Mucosa of rectum (tissue), 2 donors: ENCODE measurements at regions not wholly inside any gene's neighbourhood (a gene's known extent, or its start where the extent isn't known, plus 50 kb on each side); places are given as distances from the start of the nearest gene placed in this dataset.

ENCODE experiments used
- H3K27ac ChIP-seq, 2 donors: one replicate each; pipeline ENCODE4 v1.7.0; 2013; ENCODE audit warnings: inconsistent platforms in 2 of 2, low read depth in 2 of 2, low read length in 2 of 2
- H3K27me3 ChIP-seq, 2 donors: one replicate each; pipeline ENCODE4 v1.7.0; 2013; ENCODE audit warnings: low read length in 2 of 2; ENCODE audit not compliant: control insufficient read depth in 2 of 2, insufficient read depth in 2 of 2
- H3K36me3 ChIP-seq, 2 donors: one replicate each; pipeline ENCODE4 v1.7.0; 2013; ENCODE audit warnings: low read length in 2 of 2; ENCODE audit not compliant: control insufficient read depth in 2 of 2, insufficient read depth in 2 of 2
- H3K4me1 ChIP-seq, 2 donors: one replicate each; pipeline ENCODE4 v1.7.0; 2013; ENCODE audit warnings: low read length in 2 of 2, mild to moderate bottlenecking in 1 of 2; ENCODE audit not compliant: control insufficient read depth in 2 of 2, insufficient read depth in 2 of 2
- H3K4me3 ChIP-seq, 2 donors: one replicate each; pipeline ENCODE4 v1.7.0; 2013; ENCODE audit warnings: low read length in 2 of 2
- H3K9ac ChIP-seq, 2 donors: one replicate each; pipeline ENCODE4 v1.7.0; 2013; ENCODE audit warnings: low read length in 2 of 2, low read depth in 1 of 2, mild to moderate bottlenecking in 1 of 2
- H3K9me3 ChIP-seq, 2 donors: one replicate each; pipeline ENCODE4 v1.7.0; 2013; ENCODE audit warnings: low read length in 2 of 2; ENCODE audit not compliant: control insufficient read depth in 2 of 2
- donor health status: healthy.
- donor health status: Normal muscosa, but diverticular disease.

DNA sequence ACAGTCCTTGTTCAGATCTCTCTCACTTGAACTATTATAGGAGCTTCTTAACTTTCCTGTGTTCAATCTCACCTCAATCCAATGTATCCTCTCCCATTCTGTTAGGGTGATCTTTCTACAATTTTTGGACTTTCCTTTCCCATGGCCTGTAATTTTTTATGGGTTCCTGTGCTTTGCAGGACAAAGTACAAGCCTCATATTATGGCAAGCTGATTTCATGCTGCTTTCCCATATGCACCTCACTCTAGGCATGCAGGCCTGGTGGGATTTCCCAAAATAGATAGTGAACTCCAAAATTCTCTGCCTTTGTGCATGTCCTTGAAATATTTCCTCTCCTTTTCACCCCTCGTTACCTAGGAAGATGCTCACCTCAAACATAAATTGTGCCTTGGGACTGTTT is 499.4 kb downstream of the NAV3 start:
- Histone ChIP-seq H3K36me3 (no peaks in the 10 kb centered on the region), H3K27me3 (no peaks in the 10 kb centered on the region), H3K9me3 (no peaks in the 10 kb centered on the region), H3K4me1 (no peaks in the 10 kb centered on the region), H3K9ac (no peak overlapping the region), H3K27ac (no peak overlapping the region), H3K4me3 (no peak overlapping the region)

DNA sequence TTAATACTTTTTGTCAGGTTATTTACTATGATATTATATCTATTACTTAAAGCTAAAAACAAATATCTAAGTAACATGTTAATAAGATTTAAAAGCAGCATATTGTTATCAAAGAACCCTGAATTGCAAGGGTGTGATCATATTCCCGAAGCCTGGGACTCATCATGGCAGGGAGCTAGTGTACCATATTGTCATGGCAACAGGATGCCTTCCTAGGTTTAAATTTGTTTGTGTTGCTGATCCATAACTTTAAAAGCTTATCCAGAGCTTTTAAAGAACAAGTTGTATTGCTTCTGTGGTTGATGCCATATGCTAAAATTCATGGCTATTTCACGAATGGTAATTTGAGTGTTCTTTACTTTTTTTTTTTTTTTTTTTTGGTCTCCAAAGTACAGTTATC is 500.5 kb downstream of the NAV3 start:
- no peak overlapping the region for H3K4me3 ChIP-seq
- H3K36me3 ChIP-seq: no peaks in the 10 kb centered on the region
- H3K27ac ChIP-seq: no peak overlapping the region
- no peaks in the 10 kb centered on the region for H3K27me3 ChIP-seq
- H3K4me1 ChIP-seq: no peaks in the 10 kb centered on the region
- no peak overlapping the region for H3K9ac ChIP-seq
- H3K9me3 ChIP-seq: no peaks in the 10 kb centered on the region

DNA sequence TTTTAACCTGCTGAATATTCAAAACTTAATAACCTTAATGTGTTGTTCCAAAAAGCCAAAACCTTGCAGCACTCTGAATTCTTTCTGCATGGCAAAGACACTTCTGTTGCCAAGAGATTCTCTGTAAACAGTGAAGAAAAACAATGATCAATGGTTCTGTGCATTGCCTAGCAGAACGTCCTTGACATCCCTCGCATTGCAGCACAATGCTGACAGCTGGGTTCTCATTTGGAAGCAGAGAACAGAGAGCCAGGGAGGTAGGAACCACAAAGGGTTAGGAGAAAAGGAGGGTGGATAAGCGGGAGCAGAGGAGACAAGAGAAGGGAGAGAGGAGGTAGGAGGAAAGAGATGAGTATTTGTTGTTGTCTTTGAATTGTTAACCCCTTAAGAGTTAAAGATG is 501.1 kb downstream of the NAV3 start:
- no peaks in the 10 kb centered on the region for H3K9me3 ChIP-seq

DNA sequence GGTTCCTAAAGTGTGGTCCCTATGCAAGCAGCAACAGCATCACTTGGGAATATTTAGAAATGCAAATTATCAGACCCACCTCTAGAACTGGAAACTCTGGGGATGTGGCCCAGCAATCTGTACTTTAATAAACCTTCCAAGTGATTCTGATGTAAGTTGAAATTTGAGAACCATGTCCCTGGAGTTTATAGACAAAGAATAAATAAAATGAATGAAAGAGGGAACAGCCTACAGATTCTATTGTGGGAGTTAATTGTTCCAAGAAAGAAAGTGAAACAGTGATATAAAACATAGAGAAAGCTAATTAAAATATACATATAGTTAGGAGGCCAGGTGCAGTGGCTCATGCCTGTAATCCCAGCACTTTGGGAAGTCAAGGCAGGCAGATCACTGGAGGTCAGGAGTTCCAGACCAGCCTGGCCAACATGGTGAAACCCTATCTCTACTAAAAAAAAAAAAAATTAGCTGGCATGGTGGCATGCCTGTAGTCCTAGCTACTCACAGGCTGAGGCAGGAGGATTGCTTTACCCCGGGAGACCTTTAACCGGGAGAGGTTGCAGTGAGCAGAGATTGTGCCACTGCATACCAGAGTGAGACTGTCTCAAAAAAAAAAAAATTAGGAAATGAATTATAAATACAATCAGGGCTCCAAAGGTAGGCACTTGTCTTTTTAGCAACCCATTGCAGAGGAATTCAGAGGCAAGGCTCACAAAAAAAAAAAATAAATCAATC is 507.5 kb downstream of the NAV3 start:
- Histone ChIP-seq H3K36me3 (no peaks in the 10 kb centered on the region), H3K4me1 (no peaks in the 10 kb centered on the region), H3K9ac (no peak overlapping the region), H3K27ac (no peak overlapping the region), H3K9me3 (no peaks in the 10 kb centered on the region), H3K4me3 (no peak overlapping the region), H3K27me3 (no peaks in the 10 kb centered on the region)

More for the DNA sequence above, 501.1 kb downstream of the NAV3 start:
- Histone ChIP-seq H3K27me3 (no peaks in the 10 kb centered on the region), H3K36me3 (no peaks in the 10 kb centered on the region), H3K4me1 (no peaks in the 10 kb centered on the region), H3K27ac (no peak overlapping the region), H3K4me3 (no peak overlapping the region), H3K9ac (no peak overlapping the region)

- Histone ChIP-seq H3K27ac (no peak overlapping the region), H3K36me3 (no peaks in the 10 kb centered on the region)
Observed at GRCh38 chr12:78340406-78340805, 509.7 kb downstream of the NAV3 start.

DNA sequence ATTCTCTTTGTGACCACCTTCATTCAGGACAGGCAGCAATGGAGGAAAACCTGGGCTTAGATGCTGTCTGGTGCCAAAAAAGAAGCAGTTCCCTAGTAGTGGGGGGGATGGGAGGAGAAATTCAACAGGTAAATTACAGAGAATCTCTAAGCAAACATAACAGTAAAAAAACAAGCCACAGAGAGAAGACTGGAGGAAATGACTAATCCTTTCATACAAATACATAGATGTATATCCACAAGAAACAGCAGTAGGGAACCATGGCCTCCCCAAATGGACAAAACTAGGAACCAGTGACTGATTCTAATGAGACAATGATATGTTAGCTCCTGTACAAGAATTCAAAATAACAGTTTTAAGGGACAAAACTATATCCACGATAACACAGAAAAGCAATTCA is 513.0 kb downstream of the NAV3 start:
- H3K27me3 ChIP-seq: no peaks in the 10 kb centered on the region
- no peak overlapping the region for H3K4me3 ChIP-seq
- no peaks in the 10 kb centered on the region for H3K9me3 ChIP-seq
- H3K27ac ChIP-seq: no peak overlapping the region
- H3K9ac ChIP-seq: no peak overlapping the region
- no peaks in the 10 kb centered on the region for H3K36me3 ChIP-seq
- no peaks in the 10 kb centered on the region for H3K4me1 ChIP-seq

More at GRCh38 chr12:78340406-78340805, 509.7 kb downstream of the NAV3 start:
- Histone ChIP-seq H3K27me3 (no peaks in the 10 kb centered on the region), H3K4me1 (no peaks in the 10 kb centered on the region), H3K4me3 (no peak overlapping the region), H3K9me3 (no peaks in the 10 kb centered on the region), H3K9ac (no peak overlapping the region)

DNA sequence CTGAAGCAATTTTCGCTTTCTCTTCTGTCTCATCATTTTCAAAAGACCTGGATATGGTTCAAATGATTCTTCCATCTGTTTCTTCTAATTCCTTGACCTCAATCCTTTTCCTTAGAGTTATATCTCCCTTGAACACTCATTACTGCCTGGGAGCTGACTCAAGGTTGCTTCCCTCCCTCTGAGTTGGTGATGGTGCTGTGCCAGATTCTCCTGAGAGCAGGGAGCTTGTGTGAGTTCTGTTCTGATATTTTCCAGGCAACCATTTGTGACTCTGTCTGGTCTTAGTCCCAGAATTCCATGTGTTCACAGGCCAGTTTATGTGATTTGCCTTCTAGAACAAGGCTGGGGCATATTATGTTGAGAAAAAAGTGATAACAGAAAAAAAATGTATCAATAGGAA is 505.1 kb upstream of the SYT1 start:
- Histone ChIP-seq H3K4me1 (no peaks in the 10 kb centered on the region), H3K36me3 (no peaks in the 10 kb centered on the region), H3K27me3 (no peaks in the 10 kb centered on the region), H3K9me3 (no peaks in the 10 kb centered on the region), H3K27ac (no peak overlapping the region), H3K4me3 (no peak overlapping the region), H3K9ac (no peak overlapping the region)

DNA sequence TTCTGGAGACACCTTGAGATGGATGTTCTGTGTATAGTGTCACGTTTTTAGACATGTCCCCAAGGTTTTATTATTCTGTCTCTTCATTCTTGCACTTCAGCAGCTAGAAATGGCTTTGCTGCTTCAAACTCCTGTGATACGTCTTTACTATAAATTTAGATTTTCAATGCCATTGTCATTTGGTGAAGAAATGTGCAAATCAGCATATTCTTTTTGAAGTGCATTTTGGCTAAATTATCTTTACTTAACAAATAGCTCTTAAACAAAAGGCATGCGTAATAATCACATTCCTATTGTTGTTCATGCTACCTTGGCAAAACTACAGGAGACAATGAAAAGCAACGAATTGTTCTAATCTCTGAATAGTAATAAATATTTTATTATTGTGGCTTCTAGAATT is 502.9 kb upstream of the SYT1 start:
- H3K36me3 ChIP-seq: no peaks in the 10 kb centered on the region

DNA sequence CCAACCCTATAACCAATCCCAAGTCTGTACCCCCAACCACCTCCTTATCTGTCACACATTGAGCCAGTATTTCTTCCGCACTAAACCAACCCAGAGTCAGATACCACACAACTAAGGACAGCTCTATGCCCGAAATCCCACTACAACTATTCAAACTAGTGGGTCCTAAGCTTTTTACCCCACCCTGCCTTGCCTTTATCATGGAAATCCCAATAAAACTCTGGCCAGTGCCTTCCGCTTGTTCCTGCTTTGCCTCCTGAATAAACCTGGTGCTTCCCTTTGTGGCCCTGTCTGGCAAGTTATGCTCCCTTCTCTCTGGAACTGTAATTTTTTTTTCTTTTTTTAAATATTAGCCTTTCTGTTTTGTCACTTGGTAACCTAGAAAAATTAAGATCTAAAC is 493.3 kb upstream of the SYT1 start:
- H3K9me3 ChIP-seq: no peaks in the 10 kb centered on the region
- no peaks in the 10 kb centered on the region for H3K36me3 ChIP-seq
- no peak overlapping the region for H3K9ac ChIP-seq
- no peaks in the 10 kb centered on the region for H3K27me3 ChIP-seq
- H3K27ac ChIP-seq: no peak overlapping the region
- H3K4me3 ChIP-seq: no peak overlapping the region
- no peaks in the 10 kb centered on the region for H3K4me1 ChIP-seq

More for the DNA sequence above, 502.9 kb upstream of the SYT1 start:
- no peaks in the 10 kb centered on the region for H3K9me3 ChIP-seq
- no peak overlapping the region for H3K9ac ChIP-seq
- H3K4me1 ChIP-seq: no peaks in the 10 kb centered on the region
- no peak overlapping the region for H3K4me3 ChIP-seq
- no peak overlapping the region for H3K27ac ChIP-seq
- H3K27me3 ChIP-seq: no peaks in the 10 kb centered on the region

GRCh38 chr12:78375461-78375860 is 489.1 kb upstream of the SYT1 start:
- no peaks in the 10 kb centered on the region for H3K9me3 ChIP-seq
- no peaks in the 10 kb centered on the region for H3K4me1 ChIP-seq
- H3K36me3 ChIP-seq: no peaks in the 10 kb centered on the region
- H3K27ac ChIP-seq: no peak overlapping the region
- no peak overlapping the region for H3K4me3 ChIP-seq
- H3K27me3 ChIP-seq: no peaks in the 10 kb centered on the region
- no peak overlapping the region for H3K9ac ChIP-seq
